Karpas-422 (cell line): ENCODE measurements at regions not wholly inside any gene's neighbourhood (a gene's known extent, or its start where the extent isn't known, plus 50 kb on each side); places are given as distances from the start of the nearest gene placed in this dataset.

Source experiments
- DNase-seq: peaks from one replicate; pipeline ENCODE4 v3.0.0-alpha.2; 2015
- H2AFZ ChIP-seq: fragments of 200-600 bp; sonication (generic); 2 replicates; pipeline ENCODE4 v1.6.1; 2014; ENCODE audit warnings: antibody characterized with exemption, low read length, mixed read lengths
- H3K27ac ChIP-seq: fragments of 200-600 bp; sonication (generic); 2 replicates; pipeline ENCODE4 v1.5.1; 2014; ENCODE audit warnings: mild to moderate bottlenecking, low read length, moderate library complexity
- H3K27me3 ChIP-seq: fragments of 200-600 bp; sonication (generic); 2 replicates; pipeline ENCODE4 v1.6.1; 2014; ENCODE audit warnings: low read length, mixed read lengths
- H3K36me3 ChIP-seq: fragments of 200-600 bp; sonication (generic); 2 replicates; pipeline ENCODE4 v1.6.1; 2014; ENCODE audit warnings: low read length, mixed read lengths; ENCODE audit not compliant: insufficient read depth
- H3K4me1 ChIP-seq: fragments of 200-600 bp; sonication (generic); 2 replicates; pipeline ENCODE4 v1.6.1; 2014; ENCODE audit warnings: mild to moderate bottlenecking, low read length, mixed read lengths
- H3K4me2 ChIP-seq: fragments of 200-600 bp; sonication (generic); 2 replicates; pipeline ENCODE4 v1.6.1; 2014; ENCODE audit warnings: low read length, low read depth, mild to moderate bottlenecking; ENCODE audit not compliant: poor library complexity, severe bottlenecking
- H3K4me3 ChIP-seq: fragments of 200-600 bp; sonication (generic); 2 replicates; pipeline ENCODE4 v1.5.1; 2014; ENCODE audit warnings: mild to moderate bottlenecking, antibody characterized with exemption, low read length, mixed read lengths
- H3K79me2 ChIP-seq: fragments of 200-600 bp; sonication (generic); 2 replicates; pipeline ENCODE4 v1.6.1; 2014; ENCODE audit warnings: mild to moderate bottlenecking, low read length, mixed read lengths
- H3K9ac ChIP-seq: fragments of 200-600 bp; sonication (generic); 2 replicates; pipeline ENCODE4 v1.6.0; 2014; ENCODE audit warnings: low read length
- H3K9me2 ChIP-seq: fragments of 200-600 bp; sonication (generic), shearing (Covaris generic); replicated peaks from 2 replicates; pipeline ENCODE4 v1.6.0; 2014; ENCODE audit warnings: mild to moderate bottlenecking, low read length, moderate library complexity; ENCODE audit not compliant: insufficient read depth
- H3K9me3 ChIP-seq: fragments of 300-700, 200-600 bp; sonication (generic); 2 replicates; pipeline ENCODE4 v1.6.1; 2014; ENCODE audit warnings: low read length, mixed read lengths
- H4K20me1 ChIP-seq: fragments of 200-600 bp; sonication (generic); 2 replicates; pipeline ENCODE4 v1.6.1; 2014; ENCODE audit warnings: mild to moderate bottlenecking, antibody characterized with exemption, low read length, low read depth; ENCODE audit not compliant: insufficient read depth

DNA sequence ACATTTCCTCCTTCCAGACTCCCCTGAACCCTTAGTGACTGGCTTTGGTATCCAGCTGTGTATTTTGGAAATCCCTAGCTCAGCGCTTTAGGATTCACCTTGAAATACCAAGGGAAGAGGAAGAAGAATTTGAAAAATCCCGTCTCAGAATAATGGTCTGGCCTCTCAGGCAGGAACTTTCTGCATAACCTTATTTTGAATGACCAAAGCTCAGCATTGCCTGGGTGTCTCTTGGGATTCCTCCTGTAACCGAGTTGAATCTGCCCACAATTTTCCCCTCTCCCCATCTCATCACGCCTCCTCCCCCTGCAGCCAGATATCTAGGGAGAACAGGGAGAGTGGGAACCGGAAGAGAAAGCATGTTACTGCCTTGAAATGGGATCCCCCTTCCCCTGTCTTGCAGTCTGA lies 116.2 kb downstream of the SMIM20 start:
- H3K9ac ChIP-seq: no peak overlapping the region
- H3K79me2 ChIP-seq: no peaks in the 10 kb centered on the region
- no peak overlapping the region for H3K4me2 ChIP-seq
- H3K36me3 ChIP-seq: no peaks in the 10 kb centered on the region
- DNase-seq: no peak
- H2AFZ ChIP-seq: no peak overlapping the region
- no peaks in the 10 kb centered on the region for H3K27me3 ChIP-seq
- H3K4me3 ChIP-seq: no peak overlapping the region
- H3K4me1 ChIP-seq: peaks cover 11% of the 10 kb centered on the region
- H4K20me1 ChIP-seq: no peaks in the 10 kb centered on the region
- no peaks in the 10 kb centered on the region for H3K9me2 ChIP-seq
- no peak overlapping the region for H3K27ac ChIP-seq
- no peaks in the 10 kb centered on the region for H3K9me3 ChIP-seq

DNA sequence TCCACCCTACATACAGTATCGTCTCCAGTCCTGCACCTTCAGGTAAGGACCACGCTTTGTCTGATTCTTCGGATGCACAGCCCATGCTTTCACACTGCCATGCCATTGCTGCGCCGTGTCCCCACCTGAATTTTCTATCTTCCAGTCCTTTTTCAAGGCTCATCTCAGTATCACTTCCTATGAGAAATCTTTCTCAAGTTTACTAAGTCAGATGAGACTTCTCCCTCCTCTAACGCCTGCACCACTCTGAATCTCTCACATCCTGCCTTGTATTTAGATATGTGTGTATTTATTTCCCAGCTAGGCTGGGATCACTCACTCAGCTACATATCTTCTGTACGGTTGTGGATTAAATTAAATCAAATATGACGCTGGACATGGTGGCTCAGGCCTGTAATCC lies 116.8 kb downstream of the SMIM20 start:
- Histone ChIP-seq H3K9me2 (no peaks in the 10 kb centered on the region), H4K20me1 (no peaks in the 10 kb centered on the region), H3K4me1 (peaks cover 11% of the 10 kb centered on the region), H2AFZ (no peak overlapping the region), H3K4me2 (no peak overlapping the region), H3K27ac (no peak overlapping the region), H3K4me3 (no peak overlapping the region), H3K27me3 (no peaks in the 10 kb centered on the region), H3K9me3 (no peaks in the 10 kb centered on the region), H3K36me3 (no peaks in the 10 kb centered on the region), H3K79me2 (no peaks in the 10 kb centered on the region), H3K9ac (no peak overlapping the region)
- DNase-seq: no peak

DNA sequence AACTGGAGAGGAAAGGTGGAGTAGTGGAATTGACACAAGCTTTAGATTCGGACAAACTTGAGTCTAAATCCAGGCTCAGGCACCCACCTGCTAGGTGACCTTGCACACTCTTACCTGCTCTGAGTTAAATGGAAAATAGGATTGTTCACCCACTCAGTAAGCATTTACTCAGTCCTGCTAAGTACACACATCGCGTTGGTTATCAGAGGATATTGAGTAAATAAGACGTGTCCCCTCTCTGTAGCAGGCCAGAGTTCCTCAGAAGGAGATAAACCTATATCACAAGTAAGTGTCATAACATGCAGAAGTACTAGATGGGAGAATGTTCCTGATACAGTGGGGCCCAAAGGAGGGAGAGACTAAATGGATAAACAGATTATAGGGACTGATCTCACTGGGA lies 117.7 kb downstream of the SMIM20 start:
- H3K27ac ChIP-seq: no peak overlapping the region
- peaks cover 11% of the 10 kb centered on the region for H3K4me1 ChIP-seq
- no peaks in the 10 kb centered on the region for H3K27me3 ChIP-seq
- no peaks in the 10 kb centered on the region for H4K20me1 ChIP-seq
- no peaks in the 10 kb centered on the region for H3K9me3 ChIP-seq
- no peaks in the 10 kb centered on the region for H3K79me2 ChIP-seq
- DNase-seq: no peak
- no peak overlapping the region for H3K4me3 ChIP-seq
- H3K9me2 ChIP-seq: no peaks in the 10 kb centered on the region
- H2AFZ ChIP-seq: no peak overlapping the region
- H3K4me2 ChIP-seq: no peak overlapping the region
- H3K36me3 ChIP-seq: no peaks in the 10 kb centered on the region
- no peak overlapping the region for H3K9ac ChIP-seq

DNA sequence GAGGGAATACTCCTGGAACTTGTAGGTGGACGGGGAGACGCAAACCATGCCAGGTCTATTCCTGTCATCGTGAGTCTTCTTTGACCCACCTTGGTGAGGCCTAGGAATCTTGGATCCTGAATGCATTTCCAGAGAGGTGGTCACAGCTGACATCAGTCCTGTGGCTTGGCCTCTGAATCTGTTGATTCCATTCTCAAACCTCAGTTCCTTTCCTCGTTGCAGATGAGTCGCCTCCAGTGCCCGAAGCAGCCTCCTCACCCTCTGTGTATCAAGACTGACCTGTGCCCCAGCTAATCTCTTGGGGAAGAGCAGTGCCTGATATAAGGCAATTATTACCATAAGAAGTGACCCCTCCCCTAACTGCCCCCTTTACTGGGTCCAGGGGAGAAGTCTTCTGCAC lies 118.1 kb downstream of the SMIM20 start:
- Histone ChIP-seq H3K27ac (no peak overlapping the region), H3K9ac (no peak overlapping the region), H3K4me3 (no peak overlapping the region), H3K27me3 (no peaks in the 10 kb centered on the region), H3K9me3 (no peaks in the 10 kb centered on the region), H4K20me1 (no peaks in the 10 kb centered on the region), H2AFZ (no peak overlapping the region), H3K4me2 (no peak overlapping the region), H3K79me2 (no peaks in the 10 kb centered on the region), H3K36me3 (no peaks in the 10 kb centered on the region), H3K4me1 (peaks cover 11% of the 10 kb centered on the region), H3K9me2 (no peaks in the 10 kb centered on the region)
- DNase-seq: no peak

DNA sequence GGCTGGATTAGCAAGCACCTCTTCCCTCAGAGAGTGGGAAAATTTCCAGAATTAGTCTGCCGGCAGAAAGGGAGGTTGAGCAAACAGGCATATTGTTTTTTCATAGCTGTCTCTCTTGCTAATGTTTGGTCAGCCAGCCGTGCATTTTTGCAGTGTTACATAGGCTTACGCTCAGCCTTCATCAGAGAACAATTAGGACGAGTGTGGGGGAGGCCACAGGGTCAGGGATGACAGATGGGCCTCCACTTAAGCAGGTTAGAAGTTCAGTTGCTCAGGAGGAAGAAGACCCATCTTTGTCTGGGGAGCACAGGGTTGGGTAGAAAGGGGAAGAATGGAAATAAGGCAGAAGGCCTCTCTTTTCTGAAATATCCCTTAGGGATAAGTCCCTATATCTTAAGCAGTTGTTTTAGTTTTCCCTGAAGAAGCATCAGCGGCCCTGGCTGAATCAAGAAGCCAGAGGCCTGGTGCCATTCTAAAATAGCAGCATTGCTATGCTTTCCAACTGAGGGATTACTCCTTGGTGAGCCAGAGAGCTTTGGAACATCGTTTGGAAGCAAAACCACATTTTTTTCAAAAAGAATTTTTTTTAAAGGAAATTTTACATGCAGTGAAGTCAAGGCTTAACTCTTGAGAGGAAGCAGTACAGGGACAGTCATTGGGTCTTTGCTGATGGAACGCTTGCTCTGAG lies 118.8 kb downstream of the SMIM20 start:
- Histone ChIP-seq H3K27me3 (no peaks in the 10 kb centered on the region), H3K9me3 (no peaks in the 10 kb centered on the region), H4K20me1 (no peaks in the 10 kb centered on the region), H3K4me3 (no peak overlapping the region), H3K9me2 (no peaks in the 10 kb centered on the region), H3K36me3 (no peaks in the 10 kb centered on the region), H3K79me2 (no peaks in the 10 kb centered on the region), H3K4me2 (no peak overlapping the region), H3K9ac (no peak overlapping the region), H3K27ac (no peak overlapping the region), H2AFZ (no peak overlapping the region), H3K4me1 (peaks cover 11% of the 10 kb centered on the region)
- no peak for DNase-seq

DNA sequence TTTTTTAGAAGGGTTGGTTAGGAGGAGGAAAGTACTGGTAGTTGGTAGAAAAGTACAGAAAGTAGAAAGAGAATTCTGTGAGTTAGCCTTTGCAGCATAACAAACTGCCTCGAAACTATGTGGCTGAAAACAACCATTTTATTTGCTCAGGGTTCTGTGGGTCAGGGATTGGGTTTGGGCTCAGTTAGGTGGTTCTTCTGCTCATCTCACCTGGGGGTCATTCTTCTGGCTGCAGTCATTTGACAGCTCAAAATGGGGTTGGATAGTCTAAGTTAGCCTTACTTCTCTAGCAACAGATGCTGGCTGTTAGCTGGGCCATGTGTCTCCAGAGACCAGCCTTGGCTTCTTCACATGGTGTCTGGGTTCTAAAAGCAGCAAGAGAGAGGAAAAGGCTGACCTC lies 119.4 kb downstream of the SMIM20 start:
- Histone ChIP-seq H3K27ac (no peak overlapping the region), H3K79me2 (no peaks in the 10 kb centered on the region), H3K9ac (no peak overlapping the region), H3K27me3 (no peaks in the 10 kb centered on the region), H3K9me3 (no peaks in the 10 kb centered on the region), H3K36me3 (no peaks in the 10 kb centered on the region), H2AFZ (no peak overlapping the region), H3K4me3 (no peak overlapping the region), H3K9me2 (no peaks in the 10 kb centered on the region), H4K20me1 (no peaks in the 10 kb centered on the region), H3K4me1 (peaks cover 11% of the 10 kb centered on the region), H3K4me2 (no peak overlapping the region)
- DNase-seq: no peak

DNA sequence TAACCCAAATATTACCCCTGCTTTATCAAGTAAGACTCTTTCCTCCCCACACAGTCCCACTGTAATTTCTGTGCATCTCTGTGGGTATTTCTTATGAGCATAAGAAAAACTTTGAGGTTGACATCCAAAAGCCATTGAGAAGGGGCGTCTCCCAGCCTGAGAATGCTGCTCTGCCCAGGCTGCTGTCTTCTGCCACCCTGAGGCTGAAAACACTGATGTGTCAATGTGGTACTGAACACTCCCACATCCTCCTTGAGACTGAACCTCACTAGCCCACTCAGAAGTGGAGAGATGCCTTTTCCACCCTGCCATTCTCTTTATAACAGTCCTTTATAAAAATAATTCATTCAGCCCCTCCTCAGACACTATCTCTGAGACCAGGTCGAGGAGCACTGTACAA lies 120.8 kb downstream of the SMIM20 start:
- Histone ChIP-seq H4K20me1 (no peaks in the 10 kb centered on the region), H3K9me3 (no peaks in the 10 kb centered on the region), H3K27me3 (no peaks in the 10 kb centered on the region), H3K9ac (no peak overlapping the region), H3K4me2 (no peak overlapping the region), H2AFZ (no peak overlapping the region), H3K36me3 (no peaks in the 10 kb centered on the region), H3K27ac (no peak overlapping the region), H3K79me2 (no peaks in the 10 kb centered on the region), H3K4me3 (no peak overlapping the region), H3K9me2 (no peaks in the 10 kb centered on the region), H3K4me1 (no peaks in the 10 kb centered on the region)
- no peak for DNase-seq

DNA sequence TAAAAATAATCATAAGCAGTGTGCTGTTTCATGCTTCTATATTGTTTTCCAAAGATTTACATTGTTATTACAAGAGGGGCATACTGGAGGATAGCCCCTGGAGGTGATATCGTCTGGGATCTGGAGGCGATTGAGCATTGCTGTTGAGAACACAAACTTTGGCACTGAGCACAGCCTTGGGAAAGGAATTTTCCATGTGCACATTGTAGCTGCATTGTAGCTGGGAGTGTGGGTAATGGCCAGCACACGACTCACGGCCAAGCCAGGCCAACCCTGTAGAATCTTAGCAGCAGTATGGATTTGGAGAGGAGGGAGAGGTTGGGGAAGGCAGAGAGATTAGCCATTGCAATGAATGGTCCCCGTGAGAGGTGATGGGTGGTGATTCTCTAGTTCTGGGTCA lies 121.9 kb downstream of the SMIM20 start:
- H3K4me1 ChIP-seq: no peaks in the 10 kb centered on the region
- no peak overlapping the region for H3K27ac ChIP-seq
- no peak overlapping the region for H3K9ac ChIP-seq
- no peak overlapping the region for H2AFZ ChIP-seq
- no peaks in the 10 kb centered on the region for H3K9me2 ChIP-seq
- DNase-seq: no peak
- H3K9me3 ChIP-seq: no peaks in the 10 kb centered on the region
- H3K27me3 ChIP-seq: no peaks in the 10 kb centered on the region
- H3K79me2 ChIP-seq: no peaks in the 10 kb centered on the region
- H4K20me1 ChIP-seq: no peaks in the 10 kb centered on the region
- H3K4me2 ChIP-seq: no peak overlapping the region
- H3K36me3 ChIP-seq: no peaks in the 10 kb centered on the region
- H3K4me3 ChIP-seq: no peak overlapping the region
